ENCODE measurements at regions not wholly inside any gene's neighbourhood (a gene's known extent, or its start where the extent isn't known, plus 50 kb on each side); places are given as distances from the start of the nearest gene placed in this dataset.

GRCh38 chr12:125221602-125222001, 156.4 kb downstream of the AACS start:
- peaks cover 61% of the 10 kb centered on the region for H3K36me3 Mint-ChIP-seq (ENCODE audit: low read depth)
- Histone ChIP-seq H3K9me2 (ENCODE audit: insufficient read depth) (no peaks in the 10 kb centered on the region), H2AFZ (no peak overlapping the region), H3K4me2 (no peak overlapping the region), H3K27ac (ENCODE audit: low read depth) (no peak overlapping the region), H3K79me2 (replicated peaks; ENCODE audit: insufficient read depth) (peaks cover 63% of the 10 kb centered on the region), H3K4me3 (no peak overlapping the region), H3F3A (replicated peaks; ENCODE audit: low read depth) (no peaks in the 10 kb centered on the region), H3K36me3 (ENCODE audit: insufficient read depth) (no peaks in the 10 kb centered on the region), H4K20me1 (replicated peaks; ENCODE audit: insufficient read depth) (peaks cover 11% of the 10 kb centered on the region; the same call in 1 of the 2 replicates), H3K4me1 (ENCODE audit: insufficient read depth) (peaks cover 16% of the 10 kb centered on the region), H3K27me3 (ENCODE audit: insufficient read depth) (no peaks in the 10 kb centered on the region)
- no peaks in the 10 kb centered on the region for H3K9me3 Mint-ChIP-seq
- DNase-seq (ENCODE audit: low spot score) = no peak
- no peaks in the 10 kb centered on the region for H3K27me3 Mint-ChIP-seq (ENCODE audit: insufficient read depth, low read depth, poor library complexity)
- TF ChIP-seq CTCF (conservative IDR thresholded peaks at IDR 0.05; ENCODE audit: low read depth in 2 of 2) (no peak), ZNF331 (CRISPR knock-in tag; IDR thresholded peaks at IDR 0.05; ENCODE audit: low read depth) (no peak), ZNF462 (CRISPR knock-in tag; IDR thresholded peaks at IDR 0.05) (no peak), REST (IDR thresholded peaks at IDR 0.05; ENCODE audit: unreplicated experiment) (no peak), NANOG (IDR thresholded peaks at IDR 0.05; ENCODE audit: borderline replicate concordance) (no peak), POLR2AphosphoS5 (IDR thresholded peaks at IDR 0.05; ENCODE audit: low read depth) (no peak), JUNB (IDR thresholded peaks at IDR 0.05; ENCODE audit: unreplicated experiment) (no peak), CREB1 (CRISPR knock-in tag; IDR thresholded peaks at IDR 0.05; ENCODE audit: low read depth) (no peak), ETS1 (IDR thresholded peaks at IDR 0.05) (no peak), EZH2phosphoT487 (IDR thresholded peaks at IDR 0.05; ENCODE audit: unreplicated experiment) (no peak), EZH2 (IDR thresholded peaks at IDR 0.05; ENCODE audit: low read depth, unreplicated experiment) (no peak), STAT1 (IDR thresholded peaks at IDR 0.05; ENCODE audit: unreplicated experiment) (no peak), ZNF114 (CRISPR knock-in tag; IDR thresholded peaks at IDR 0.05) (no peak)
- ATAC-seq = no peak
- no peak overlapping the region; the same call in 1 of the 2 replicates for H3K27ac Mint-ChIP-seq
- H3K4me1 Mint-ChIP-seq = peaks cover 20% of the 10 kb centered on the region
- no peak overlapping the region for H3K4me3 Mint-ChIP-seq
